Stimulated activated effector memory CD8-positive, alpha-beta T cell treated with anti-CD3 and anti-CD28 coated beads, Interleukin-12 subunit alpha, Interleukin-12 subunit beta, amount 100 ng/mL, for 72 hours (primary cell): ENCODE measurements at regions not wholly inside any gene's neighbourhood (a gene's known extent, or its start where the extent isn't known, plus 50 kb on each side); places are given as distances from the start of the nearest gene placed in this dataset.

Experiments used
- ATAC-seq: fragments of 150-1000 bp; cut with Tn5 transposase; 2 replicates; pipeline ENCODE4 v1.10.0; 2021
- DNase-seq, 2 donors: peaks; one replicate each; pipeline ENCODE4 v3.0.0; 2021 to 2022; ENCODE audit warnings: low spot score in 2 of 2
- H3K27ac Mint-ChIP-seq: one replicate; pipeline ENCODE4 v1.8.0; 2022; ENCODE audit warnings: mild to moderate bottlenecking, mixed read lengths
- H3K36me3 Mint-ChIP-seq: one replicate; pipeline ENCODE4 v1.8.0; 2022; ENCODE audit warnings: mild to moderate bottlenecking, mixed read lengths
- H3K4me1 Mint-ChIP-seq: one replicate; pipeline ENCODE4 v1.8.0; 2022; ENCODE audit warnings: mixed read lengths
- H3K4me3 Mint-ChIP-seq: one replicate; pipeline ENCODE4 v1.8.0; 2022; ENCODE audit warnings: mild to moderate bottlenecking, mixed read lengths
- H3K9me3 Mint-ChIP-seq: one replicate; pipeline ENCODE4 v1.8.0; 2022; ENCODE audit warnings: mixed read lengths

DNA sequence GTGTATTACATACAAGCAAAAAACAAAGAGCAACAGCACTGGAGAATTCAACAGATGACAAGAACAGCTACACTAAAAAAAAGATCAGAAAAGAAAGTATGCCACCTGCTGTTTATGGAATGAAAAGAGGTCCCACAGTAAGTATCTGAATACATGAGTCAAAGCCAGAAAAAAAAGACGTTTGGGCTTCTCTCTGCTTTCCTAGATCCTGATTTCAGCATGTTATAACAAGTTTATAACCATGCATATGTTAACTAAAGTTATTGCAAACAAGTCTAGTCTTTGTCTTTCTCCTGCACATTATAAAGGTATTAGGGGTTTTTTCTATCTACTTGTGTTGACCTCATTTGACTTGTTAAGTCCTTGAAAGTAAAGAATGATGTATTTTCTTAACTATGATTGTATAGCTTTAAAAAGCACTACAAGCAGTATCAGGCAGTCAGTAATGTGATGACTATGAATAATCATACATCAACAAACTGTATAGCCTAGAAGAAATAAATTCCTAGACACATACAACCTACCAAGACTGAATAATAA is 108.5 kb upstream of the COL5A2 start:
- peaks cover 6% of the 10 kb centered on the region for H3K36me3 Mint-ChIP-seq
- peaks cover 6% of the 10 kb centered on the region for H3K9me3 Mint-ChIP-seq
- no peaks in the 10 kb centered on the region for H3K4me1 Mint-ChIP-seq
- H3K4me3 Mint-ChIP-seq: no peak overlapping the region
- H3K27ac Mint-ChIP-seq: no peak overlapping the region
- ATAC-seq: peak; percentile 59
- no peak for DNase-seq

DNA sequence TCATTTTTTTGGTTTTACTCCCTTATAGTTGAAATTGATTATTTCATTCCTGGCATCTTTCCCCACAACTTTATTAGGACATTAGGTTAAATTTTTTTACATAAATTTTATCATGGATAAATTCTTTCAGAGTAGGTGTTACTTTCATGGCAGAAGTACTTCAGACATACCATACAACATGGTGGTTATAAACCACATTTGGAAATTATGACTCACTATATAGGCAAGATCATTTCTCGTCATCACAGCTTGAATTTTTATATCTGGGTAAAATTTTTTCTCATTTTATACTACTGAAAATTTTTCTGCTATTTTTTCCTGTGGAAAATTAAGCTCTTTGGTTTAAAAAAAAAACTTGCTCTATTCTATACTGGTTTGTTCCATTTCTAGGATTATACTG is 111.9 kb upstream of the COL5A2 start:
- peaks cover 6% of the 10 kb centered on the region for H3K36me3 Mint-ChIP-seq
- no peak overlapping the region for H3K4me3 Mint-ChIP-seq
- no peak overlapping the region for H3K27ac Mint-ChIP-seq
- no peaks in the 10 kb centered on the region for H3K4me1 Mint-ChIP-seq
- H3K9me3 Mint-ChIP-seq: peaks cover 6% of the 10 kb centered on the region
- peak; percentile 56 for ATAC-seq
- DNase-seq: no peak

DNA sequence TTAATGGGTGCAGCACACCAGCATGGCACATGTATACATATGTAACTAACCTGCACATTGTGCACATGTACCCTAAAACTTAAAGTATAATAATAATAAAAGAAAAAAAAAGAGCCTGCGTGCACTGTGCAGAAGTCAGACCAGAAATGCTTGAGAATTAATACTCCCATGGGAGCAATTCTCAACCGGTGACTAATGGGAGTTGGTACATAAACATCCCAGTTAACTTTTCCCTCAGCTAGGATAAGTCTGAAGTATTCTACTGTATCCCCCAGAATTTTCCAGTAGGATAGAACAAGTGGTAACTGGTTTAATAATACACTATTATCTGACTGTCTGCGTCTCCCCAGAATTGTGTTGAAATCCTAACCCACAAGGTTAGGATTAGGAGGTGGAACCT is 113.6 kb upstream of the COL5A2 start:
- H3K4me3 Mint-ChIP-seq: no peak overlapping the region
- DNase-seq: no peak
- no peak for ATAC-seq

DNA sequence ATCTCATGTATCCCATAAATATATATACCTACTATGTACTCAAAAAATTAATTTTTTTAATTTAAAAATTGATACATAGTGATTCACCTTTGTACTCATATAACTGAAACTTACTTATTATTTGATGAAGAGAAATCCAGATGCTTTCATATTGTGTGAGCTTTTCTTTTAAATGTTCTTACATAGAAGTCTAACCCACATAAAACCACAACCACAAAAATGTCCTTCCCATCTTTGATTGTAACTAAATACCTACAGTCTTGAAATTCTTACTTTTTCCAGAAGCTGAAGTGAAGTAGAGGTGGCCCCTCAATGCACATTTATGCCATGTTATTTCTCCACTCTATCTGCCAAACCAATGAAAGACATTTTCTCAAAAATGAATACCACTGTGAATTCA is 117.9 kb upstream of the COL5A2 start:
- no peaks in the 10 kb centered on the region for H3K9me3 Mint-ChIP-seq
- DNase-seq (no peak), ATAC-seq (no peak)
- no peak overlapping the region for H3K27ac Mint-ChIP-seq
- peaks cover 19% of the 10 kb centered on the region for H3K4me1 Mint-ChIP-seq
- H3K4me3 Mint-ChIP-seq: no peak overlapping the region
- no peaks in the 10 kb centered on the region for H3K36me3 Mint-ChIP-seq

More for the DNA sequence above, 113.6 kb upstream of the COL5A2 start:
- peaks cover 3% of the 10 kb centered on the region for H3K4me1 Mint-ChIP-seq
- peaks cover 6% of the 10 kb centered on the region for H3K9me3 Mint-ChIP-seq
- no peak overlapping the region for H3K27ac Mint-ChIP-seq
- H3K36me3 Mint-ChIP-seq: peaks cover 6% of the 10 kb centered on the region

DNA sequence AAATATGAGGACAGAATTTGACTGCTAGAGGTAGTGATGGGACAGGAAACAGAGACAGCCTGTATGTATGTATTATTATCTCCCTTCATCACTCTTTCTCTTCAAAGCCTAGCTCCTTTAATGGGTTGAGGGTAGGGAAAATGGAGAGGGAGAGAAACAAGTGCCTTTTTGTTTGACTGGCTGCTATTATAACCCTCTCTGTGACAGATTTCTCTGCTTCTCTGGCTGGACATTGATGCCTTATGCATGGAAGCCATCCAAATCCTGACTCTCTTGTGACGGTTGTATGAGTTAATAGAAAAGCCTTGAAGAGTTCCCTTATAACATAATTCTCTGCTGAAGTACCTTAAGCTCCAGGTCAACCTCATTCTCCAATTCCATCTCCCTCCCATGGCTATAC is 118.5 kb upstream of the COL5A2 start:
- DNase-seq (no peak), ATAC-seq (no peak)
- H3K4me3 Mint-ChIP-seq: no peak overlapping the region
- H3K4me1 Mint-ChIP-seq: peaks cover 23% of the 10 kb centered on the region
- no peaks in the 10 kb centered on the region for H3K36me3 Mint-ChIP-seq
- no peaks in the 10 kb centered on the region for H3K9me3 Mint-ChIP-seq
- H3K27ac Mint-ChIP-seq: peak overlapping the region; percentile 30

DNA sequence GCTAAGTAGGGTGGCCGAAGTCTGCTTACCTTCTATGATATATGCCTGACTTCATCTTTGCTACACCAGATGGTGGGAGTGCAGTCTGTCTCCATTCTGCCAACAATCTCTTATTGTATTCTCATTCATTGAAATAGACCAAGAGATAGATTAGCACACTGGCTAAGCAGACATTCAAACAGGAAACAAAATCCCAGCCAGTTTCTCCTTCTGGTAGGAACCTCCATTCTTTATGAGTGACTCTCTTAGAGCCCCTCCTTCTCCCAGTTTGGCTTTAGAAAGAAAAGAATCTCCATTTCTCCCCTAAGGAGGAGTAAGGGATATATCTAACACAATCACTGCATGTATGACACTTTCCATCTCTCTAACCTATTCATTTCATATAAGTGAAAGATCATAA is 118.9 kb upstream of the COL5A2 start:
- DNase-seq: no peak
- H3K4me1 Mint-ChIP-seq: peaks cover 26% of the 10 kb centered on the region
- H3K9me3 Mint-ChIP-seq: no peaks in the 10 kb centered on the region
- no peak for ATAC-seq
- no peak overlapping the region for H3K4me3 Mint-ChIP-seq
- H3K36me3 Mint-ChIP-seq: no peaks in the 10 kb centered on the region
- peak overlapping the region; percentile 30 for H3K27ac Mint-ChIP-seq

DNA sequence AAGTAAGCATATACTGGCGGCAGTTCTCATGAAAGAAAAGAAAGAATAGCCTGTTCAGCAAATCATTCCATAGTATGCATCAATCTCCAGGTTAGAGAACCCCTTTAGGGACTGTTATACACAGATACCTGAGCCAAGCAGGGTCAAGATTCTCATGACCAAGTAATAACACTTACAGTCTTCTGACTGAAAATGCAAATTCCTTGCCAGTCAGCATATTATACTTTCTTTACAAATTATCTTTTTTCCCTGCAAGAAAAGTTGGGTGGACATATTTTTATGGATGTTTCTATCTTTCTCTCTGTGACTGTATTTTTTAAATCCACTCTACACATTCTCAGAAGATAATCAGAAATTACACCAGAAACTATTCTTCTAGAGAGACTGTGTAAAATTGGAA is 120.4 kb upstream of the COL5A2 start:
- ATAC-seq (no peak), DNase-seq (no peak)
- Mint-ChIP-seq H3K9me3 (no peaks in the 10 kb centered on the region), H3K4me1 (peaks cover 37% of the 10 kb centered on the region), H3K36me3 (no peaks in the 10 kb centered on the region), H3K27ac (no peak overlapping the region), H3K4me3 (no peak overlapping the region)

DNA sequence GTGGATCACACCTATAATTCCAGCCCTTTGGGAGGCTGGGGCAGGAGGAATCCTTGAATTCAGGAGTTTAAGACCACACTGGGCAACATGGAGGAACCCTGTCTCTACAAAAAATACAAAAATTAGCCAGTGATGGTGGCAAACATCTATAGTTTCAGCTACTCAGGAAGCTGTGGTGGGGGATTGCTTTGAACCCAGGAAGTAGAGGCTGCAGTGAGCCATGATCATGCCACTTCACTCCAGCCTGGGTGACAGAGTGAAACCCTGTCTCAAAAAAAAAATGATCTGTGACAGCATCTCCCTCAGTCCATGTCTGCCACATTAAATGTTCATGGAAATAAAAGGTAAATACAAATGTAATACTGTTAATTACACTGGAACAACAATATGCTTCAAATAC is 121.4 kb upstream of the COL5A2 start:
- peaks cover 37% of the 10 kb centered on the region for H3K4me1 Mint-ChIP-seq
- peak overlapping the region; percentile 60 for H3K27ac Mint-ChIP-seq
- DNase-seq (no peak), ATAC-seq (peak; percentile 45)
- H3K36me3 Mint-ChIP-seq: no peaks in the 10 kb centered on the region
- H3K9me3 Mint-ChIP-seq: no peaks in the 10 kb centered on the region
- H3K4me3 Mint-ChIP-seq: no peak overlapping the region

DNA sequence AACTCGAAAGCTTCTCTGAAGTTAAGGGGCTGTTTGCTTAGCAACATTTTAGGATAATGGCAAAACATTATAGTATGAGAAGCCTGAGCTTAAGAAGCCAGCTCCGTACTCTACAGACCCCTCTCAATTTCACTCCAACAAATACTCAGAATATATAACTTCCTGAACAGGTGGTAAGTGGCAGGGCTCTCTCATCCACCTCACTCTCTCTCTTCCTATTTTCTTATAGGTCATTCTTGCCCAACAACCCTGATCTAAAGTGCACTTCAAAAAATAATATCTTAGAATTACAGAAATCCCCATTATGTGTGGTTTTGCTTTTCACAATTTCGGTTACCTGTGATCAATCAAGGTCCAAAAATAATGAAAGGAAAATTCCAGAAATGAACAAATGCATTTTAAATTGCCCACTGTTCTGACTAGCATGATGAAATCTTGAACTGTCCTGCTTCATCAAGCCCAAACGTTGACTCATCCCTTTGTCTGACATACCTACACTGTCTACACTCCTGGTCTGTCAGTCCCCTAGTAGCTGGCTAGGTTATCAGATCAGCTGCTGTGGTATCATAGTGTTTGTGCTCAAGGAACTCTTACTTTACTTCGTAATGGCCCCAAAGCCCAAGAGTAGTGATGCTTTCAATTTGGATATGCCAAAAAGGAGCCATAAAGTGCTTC is 122.8 kb upstream of the COL5A2 start:
- DNase-seq (no peak), ATAC-seq (peak; percentile 87)
- Mint-ChIP-seq H3K4me3 (no peak overlapping the region), H3K4me1 (peaks cover 37% of the 10 kb centered on the region), H3K27ac (peak overlapping the region; percentile 83), H3K9me3 (no peaks in the 10 kb centered on the region), H3K36me3 (no peaks in the 10 kb centered on the region)

DNA sequence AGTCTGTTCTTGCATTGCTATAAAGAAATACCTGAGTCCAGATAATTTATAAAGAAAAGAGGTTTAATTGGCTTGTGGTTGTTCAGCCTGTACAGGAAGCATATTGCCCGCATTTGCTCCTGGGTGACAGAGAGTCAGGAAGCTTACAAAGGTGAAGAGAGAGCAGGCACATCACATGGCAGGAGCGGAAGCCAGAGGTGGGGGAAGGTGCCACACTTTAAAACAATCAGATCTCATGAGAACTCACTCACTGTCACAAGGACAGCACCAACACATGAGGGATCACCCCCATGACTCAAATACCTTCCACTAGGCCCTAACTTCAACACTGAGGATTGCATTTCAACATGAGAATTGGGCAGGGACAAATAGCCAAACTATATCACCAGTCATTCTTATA is 124.8 kb upstream of the COL5A2 start:
- Mint-ChIP-seq H3K36me3 (no peaks in the 10 kb centered on the region), H3K9me3 (no peaks in the 10 kb centered on the region), H3K4me3 (no peak overlapping the region), H3K4me1 (peaks cover 30% of the 10 kb centered on the region), H3K27ac (peak overlapping the region; percentile 44)
- DNase-seq (no peak), ATAC-seq (peak; percentile 78)

DNA sequence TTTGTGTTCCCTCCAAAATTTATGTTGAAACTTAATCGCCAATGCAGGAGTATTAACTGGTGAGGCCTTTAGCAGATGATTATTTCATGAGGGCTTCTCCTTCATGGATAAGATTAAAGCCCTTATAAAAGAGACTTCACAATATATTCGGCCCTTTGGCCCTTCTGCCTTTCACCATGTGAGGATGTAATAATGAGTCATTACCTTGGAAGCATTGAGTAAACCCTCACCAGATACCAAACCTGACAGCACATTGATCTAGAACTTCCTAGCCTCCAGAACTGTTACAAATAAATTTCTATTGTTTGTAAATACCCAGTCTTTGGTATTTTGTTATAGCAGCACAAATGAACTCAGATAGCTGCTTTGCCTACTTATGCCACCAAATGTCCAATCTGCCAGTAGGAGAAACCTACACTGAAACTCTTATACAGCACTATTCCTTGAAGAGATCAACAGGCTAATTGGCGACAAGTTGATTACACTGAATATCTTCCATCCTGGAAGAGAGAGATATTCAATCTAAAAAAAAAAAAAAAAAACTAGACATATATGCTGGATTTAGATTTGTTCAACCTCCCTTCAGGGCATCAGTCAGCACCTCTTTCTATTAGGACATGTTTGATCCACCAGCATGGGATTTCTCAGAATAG is 125.9 kb upstream of the COL5A2 start:
- H3K27ac Mint-ChIP-seq: no peak overlapping the region
- DNase-seq: no peak
- H3K4me3 Mint-ChIP-seq: no peak overlapping the region
- no peak for ATAC-seq
- peaks cover 2% of the 10 kb centered on the region for H3K9me3 Mint-ChIP-seq
- no peaks in the 10 kb centered on the region for H3K36me3 Mint-ChIP-seq
- H3K4me1 Mint-ChIP-seq: peaks cover 29% of the 10 kb centered on the region

DNA sequence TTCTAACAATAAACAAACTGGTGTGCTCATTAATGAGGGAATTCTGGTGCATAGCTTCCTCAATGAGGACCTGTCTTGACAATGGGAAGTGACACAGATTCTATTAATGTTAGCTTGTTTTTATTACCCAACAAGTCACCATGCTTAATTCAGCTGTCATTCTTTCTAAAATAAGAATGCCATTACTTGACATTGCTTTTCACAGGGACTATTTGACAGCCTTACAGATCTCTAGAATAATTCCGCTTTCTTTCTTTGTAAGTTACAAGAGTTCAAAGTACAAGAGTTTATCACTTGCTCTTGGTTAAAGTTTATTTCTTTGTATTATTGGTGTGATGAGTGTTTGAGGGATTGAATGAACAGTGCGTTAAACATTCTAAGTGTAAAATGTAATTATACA is 127.0 kb upstream of the COL5A2 start:
- Mint-ChIP-seq H3K4me1 (peaks cover 22% of the 10 kb centered on the region), H3K9me3 (peaks cover 2% of the 10 kb centered on the region), H3K36me3 (no peaks in the 10 kb centered on the region), H3K27ac (no peak overlapping the region), H3K4me3 (no peak overlapping the region)
- no peak for ATAC-seq
- no peak for DNase-seq

DNA sequence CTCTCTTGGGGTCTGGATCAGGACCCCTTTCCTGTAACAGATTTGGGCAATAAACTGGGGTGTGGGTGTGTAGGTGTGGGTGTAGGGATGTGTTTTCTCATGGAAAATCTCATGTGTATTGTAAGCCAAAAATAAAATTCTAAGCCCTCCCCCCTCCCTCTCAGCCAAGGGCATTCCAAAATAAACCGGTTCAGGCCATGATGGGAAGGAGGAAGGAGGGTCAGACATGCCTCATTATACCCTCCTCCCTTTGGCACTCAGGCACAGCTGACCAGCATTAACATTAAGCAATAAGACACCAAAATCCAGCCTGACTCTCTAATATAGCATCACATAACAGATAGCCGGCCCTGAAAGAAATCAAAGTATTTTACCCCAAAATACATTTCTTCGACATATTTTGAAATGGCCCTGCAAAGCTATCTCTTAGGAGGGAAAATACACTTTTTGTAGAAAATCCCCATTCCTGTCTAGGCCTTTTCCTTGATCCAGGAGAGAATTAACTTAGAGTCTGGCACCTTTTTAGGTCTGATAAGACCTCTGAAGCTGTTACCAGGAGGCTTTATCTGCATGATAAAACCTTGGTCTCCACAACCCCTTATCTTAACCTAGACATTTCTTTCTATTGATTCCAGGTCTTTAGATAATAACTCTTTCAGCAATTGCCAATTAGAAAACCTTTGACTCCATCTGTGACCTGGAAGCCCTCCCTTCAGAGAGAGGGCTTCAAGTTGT is 128.7 kb upstream of the COL5A2 start:
- Mint-ChIP-seq H3K4me3 (no peak overlapping the region), H3K9me3 (peaks cover 2% of the 10 kb centered on the region), H3K36me3 (no peaks in the 10 kb centered on the region), H3K4me1 (peaks cover 22% of the 10 kb centered on the region), H3K27ac (no peak overlapping the region)
- no peak for ATAC-seq
- no peak for DNase-seq

DNA sequence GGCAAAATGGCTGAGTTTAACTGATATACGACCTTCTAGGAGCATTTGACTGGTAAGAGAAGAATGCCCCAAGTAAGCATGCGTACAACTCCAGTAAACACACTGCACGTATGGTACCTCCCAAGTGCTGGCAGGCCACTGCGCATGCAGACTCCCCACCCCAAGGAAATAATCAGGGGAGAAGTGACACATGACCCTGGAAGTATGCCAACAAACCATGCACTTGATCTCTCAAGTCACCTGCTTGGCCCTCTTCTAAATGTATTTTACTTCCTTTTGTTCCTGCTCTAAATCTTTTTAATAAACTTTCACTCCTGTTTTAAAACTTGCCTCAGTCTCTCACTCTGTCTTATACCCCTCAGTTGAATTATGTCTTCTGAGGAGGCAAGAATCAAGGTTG is 129.8 kb upstream of the COL5A2 start:
- Mint-ChIP-seq H3K36me3 (no peaks in the 10 kb centered on the region), H3K27ac (no peak overlapping the region), H3K4me3 (no peak overlapping the region), H3K4me1 (peaks cover 12% of the 10 kb centered on the region), H3K9me3 (peaks cover 2% of the 10 kb centered on the region)
- ATAC-seq: no peak
- DNase-seq: no peak

DNA sequence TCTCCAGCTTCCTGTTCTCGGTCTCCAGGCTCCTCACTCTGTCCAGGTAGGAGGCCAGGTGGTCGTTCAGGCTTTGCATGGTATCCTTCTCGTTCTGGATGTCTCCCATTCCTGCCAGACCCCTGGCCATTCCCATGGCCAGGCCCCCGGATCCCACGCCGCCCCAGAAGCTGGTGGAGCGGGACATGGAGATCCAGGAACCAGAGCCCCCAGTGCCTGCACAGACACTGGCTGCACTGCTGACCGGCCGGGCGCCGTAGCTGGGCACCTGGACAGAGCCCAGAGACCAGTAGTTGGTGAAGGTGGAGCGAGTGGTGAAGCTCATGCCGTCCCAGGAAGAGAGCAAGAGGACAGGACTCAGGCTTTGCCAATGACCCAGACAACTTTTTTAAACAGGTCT is 129.1 kb upstream of the WDR75 start:
- Mint-ChIP-seq H3K9me3 (peaks cover 2% of the 10 kb centered on the region), H3K36me3 (no peaks in the 10 kb centered on the region), H3K27ac (peak overlapping the region; percentile 48), H3K4me3 (no peak overlapping the region), H3K4me1 (peaks cover 9% of the 10 kb centered on the region)
- DNase-seq: no peak
- ATAC-seq: no peak

DNA sequence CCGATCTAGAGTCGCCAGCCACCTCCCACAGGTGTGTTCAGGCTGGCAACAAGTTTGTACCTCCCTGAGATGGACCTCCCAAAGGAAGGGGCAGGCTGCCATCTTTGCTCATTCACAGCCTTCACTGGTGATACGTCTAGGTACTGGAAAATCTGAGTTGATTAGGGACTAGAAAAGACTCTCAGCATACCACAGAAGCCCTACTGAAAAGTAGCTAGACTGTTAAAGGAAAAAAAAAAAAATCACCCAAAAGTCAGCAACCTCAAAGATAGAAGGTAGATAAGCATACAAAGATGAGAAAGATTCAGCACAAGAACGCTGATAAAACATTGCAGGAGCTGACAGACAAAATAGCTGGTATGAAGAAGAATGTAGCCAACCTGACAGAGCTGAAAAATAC is 128.6 kb upstream of the WDR75 start:
- Mint-ChIP-seq H3K4me1 (peaks cover 9% of the 10 kb centered on the region), H3K36me3 (no peaks in the 10 kb centered on the region), H3K4me3 (no peak overlapping the region), H3K27ac (peak overlapping the region; percentile 48), H3K9me3 (peaks cover 2% of the 10 kb centered on the region)
- DNase-seq (no peak), ATAC-seq (no peak)
